ES-I3 (cell line): ENCODE measurements at regions not wholly inside any gene's neighbourhood (a gene's known extent, or its start where the extent isn't known, plus 50 kb on each side); places are given as distances from the start of the nearest gene placed in this dataset.

ENCODE experiments used
- H3K36me3 ChIP-seq: 2 replicates; pipeline ENCODE4 v1.6.1; 2013; ENCODE audit warnings: mild to moderate bottlenecking, low read length, control low read depth, moderate library complexity; ENCODE audit not compliant: insufficient read depth
- H3K4me1 ChIP-seq: 2 replicates; pipeline ENCODE4 v1.6.1; 2013; ENCODE audit warnings: mild to moderate bottlenecking, control low read depth, low read length; ENCODE audit not compliant: insufficient read depth
- H3K9ac ChIP-seq: 2 replicates; pipeline ENCODE4 v1.6.1; 2013; ENCODE audit warnings: low read depth, mild to moderate bottlenecking, low read length, moderate library complexity
- H3K9me3 ChIP-seq: 2 replicates; pipeline ENCODE4 v1.6.1; 2013; ENCODE audit warnings: mild to moderate bottlenecking, low read length, moderate library complexity; ENCODE audit not compliant: control insufficient read depth, insufficient read depth

- Histone ChIP-seq H3K4me1 (no peaks in the 10 kb centered on the region), H3K36me3 (no peaks in the 10 kb centered on the region), H3K9me3 (no peaks in the 10 kb centered on the region), H3K9ac (no peak overlapping the region)
These were observed 132.0 kb upstream of the TET2 start for GRCh38 chr4:105014635-105015034.

DNA sequence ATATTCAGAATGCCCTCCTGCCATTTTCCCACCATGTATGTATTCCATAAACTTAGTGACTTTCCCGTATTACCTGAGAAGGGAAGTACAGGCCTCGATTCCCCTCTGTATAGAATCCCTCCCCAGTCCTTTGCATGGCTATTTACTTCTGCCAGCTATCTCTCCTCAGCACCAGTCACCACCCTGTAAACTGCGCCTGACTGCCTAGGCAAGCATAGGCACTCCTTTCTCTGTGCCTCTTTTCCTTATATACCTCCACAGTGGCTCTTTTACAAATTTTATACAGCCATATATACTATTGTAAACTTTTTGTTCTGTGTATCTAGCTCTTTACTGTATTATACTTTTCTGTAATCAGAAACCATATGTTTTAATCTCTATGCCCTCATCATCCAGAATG is 130.9 kb upstream of the TET2 start:
- no peaks in the 10 kb centered on the region for H3K4me1 ChIP-seq
- H3K36me3 ChIP-seq: no peaks in the 10 kb centered on the region
- no peaks in the 10 kb centered on the region for H3K9me3 ChIP-seq
- no peak overlapping the region for H3K9ac ChIP-seq

- H3K4me1 ChIP-seq: no peaks in the 10 kb centered on the region
- no peaks in the 10 kb centered on the region for H3K36me3 ChIP-seq
- H3K9ac ChIP-seq: no peak overlapping the region
These were observed 123.6 kb upstream of the TET2 start for GRCh38 chr4:105022811-105023667.

GRCh38 chr4:105023668-105024055 is 123.0 kb upstream of the TET2 start:
- H3K4me1 ChIP-seq: no peaks in the 10 kb centered on the region
- H3K9me3 ChIP-seq: no peaks in the 10 kb centered on the region
- no peak overlapping the region for H3K9ac ChIP-seq
- H3K36me3 ChIP-seq: no peaks in the 10 kb centered on the region

More at GRCh38 chr4:105022811-105023667, 123.6 kb upstream of the TET2 start:
- H3K9me3 ChIP-seq: no peaks in the 10 kb centered on the region

GRCh38 chr4:105025263-105026017 is 121.2 kb upstream of the TET2 start:
- H3K4me1 ChIP-seq: no peaks in the 10 kb centered on the region
- no peak overlapping the region for H3K9ac ChIP-seq
- H3K9me3 ChIP-seq: no peaks in the 10 kb centered on the region
- no peaks in the 10 kb centered on the region for H3K36me3 ChIP-seq

DNA sequence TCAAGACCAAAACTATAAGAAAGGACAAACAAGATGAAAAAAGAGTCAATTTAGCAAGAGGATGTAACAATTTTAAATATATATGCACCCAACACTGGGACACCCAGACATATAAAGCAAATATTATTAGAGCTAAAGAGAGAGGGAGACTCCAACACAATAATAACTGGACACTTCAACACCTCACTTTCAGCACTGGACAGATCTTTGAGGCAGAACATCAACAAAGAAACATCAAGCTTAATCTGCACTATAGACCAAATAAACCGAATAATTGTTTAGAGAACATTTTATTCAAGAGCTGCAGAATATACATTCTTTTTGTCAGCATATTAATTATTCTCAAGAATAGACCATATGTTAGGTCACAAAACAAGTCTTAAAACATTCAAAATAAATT is 109.7 kb upstream of the TET2 start:
- no peak overlapping the region for H3K9ac ChIP-seq
- no peaks in the 10 kb centered on the region; the same call in 1 of the 2 replicates for H3K9me3 ChIP-seq
- no peaks in the 10 kb centered on the region for H3K4me1 ChIP-seq
- no peaks in the 10 kb centered on the region for H3K36me3 ChIP-seq

DNA sequence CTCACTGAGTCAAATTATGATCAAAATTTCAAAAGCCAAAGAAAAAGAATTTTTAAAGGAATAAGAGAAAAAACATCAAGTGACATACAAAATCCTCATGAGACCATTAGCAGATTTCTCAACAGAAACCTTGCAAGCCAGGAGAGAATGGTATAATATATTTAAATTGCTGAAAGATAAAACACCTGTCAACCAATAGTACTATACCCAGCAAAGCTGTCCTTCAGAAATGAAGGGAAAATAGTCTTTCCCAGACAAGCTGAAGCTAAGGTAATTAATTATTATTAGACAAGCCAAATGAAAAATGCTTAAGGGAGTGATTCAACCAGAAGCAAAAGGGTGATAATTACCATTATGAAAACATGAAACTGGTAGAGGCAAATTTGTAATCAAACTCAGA is 104.2 kb upstream of the TET2 start:
- no peaks in the 10 kb centered on the region for H3K4me1 ChIP-seq
- no peaks in the 10 kb centered on the region for H3K9me3 ChIP-seq
- no peaks in the 10 kb centered on the region for H3K36me3 ChIP-seq
- no peak overlapping the region for H3K9ac ChIP-seq

- no peaks in the 10 kb centered on the region for H3K4me1 ChIP-seq
- H3K9me3 ChIP-seq: no peaks in the 10 kb centered on the region
- H3K9ac ChIP-seq: no peak overlapping the region
- no peaks in the 10 kb centered on the region for H3K36me3 ChIP-seq
These were observed 95.8 kb upstream of the TET2 start for GRCh38 chr4:105050896-105051295.

DNA sequence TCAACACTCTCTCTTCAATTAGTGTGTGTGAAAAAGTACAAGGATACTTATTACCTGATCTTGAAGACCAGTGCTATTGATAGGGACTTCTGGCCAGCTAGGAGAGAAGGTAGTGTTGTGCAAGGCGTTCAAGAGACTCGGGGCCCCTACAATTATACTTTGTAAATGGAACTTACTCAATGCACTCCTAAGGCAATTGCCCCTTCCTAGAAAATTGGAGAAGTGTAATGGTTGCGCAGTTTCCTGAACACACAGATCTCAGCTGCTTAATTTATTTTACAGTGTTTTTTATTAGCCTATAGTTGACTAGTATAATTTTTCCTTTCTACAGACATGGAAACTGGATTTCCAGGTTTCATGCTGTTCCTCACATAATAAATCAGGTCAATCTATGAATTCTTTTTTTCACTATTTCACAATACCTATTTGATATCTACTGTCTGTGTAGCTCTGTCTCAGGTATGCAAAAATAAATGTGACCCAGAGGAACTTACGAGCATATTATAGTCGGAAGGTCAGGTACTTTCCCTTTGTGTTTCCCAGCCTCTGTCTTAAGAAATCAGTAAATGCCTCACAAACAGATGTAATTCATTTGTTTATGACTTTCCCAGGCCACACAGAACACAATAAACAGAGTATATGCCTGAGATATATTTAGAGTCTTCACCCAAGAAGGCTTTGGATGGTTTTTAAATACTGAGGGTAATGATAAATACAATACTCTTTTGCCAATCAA is 89.1 kb upstream of the TET2 start:
- H3K9me3 ChIP-seq: no peaks in the 10 kb centered on the region
- H3K36me3 ChIP-seq: no peaks in the 10 kb centered on the region
- no peak overlapping the region for H3K9ac ChIP-seq
- peaks cover 14% of the 10 kb centered on the region for H3K4me1 ChIP-seq

- Histone ChIP-seq H3K9me3 (no peaks in the 10 kb centered on the region), H3K4me1 (peaks cover 14% of the 10 kb centered on the region), H3K9ac (no peak overlapping the region), H3K36me3 (no peaks in the 10 kb centered on the region)
These were observed 88.4 kb upstream of the TET2 start for GRCh38 chr4:105058177-105058812.

DNA sequence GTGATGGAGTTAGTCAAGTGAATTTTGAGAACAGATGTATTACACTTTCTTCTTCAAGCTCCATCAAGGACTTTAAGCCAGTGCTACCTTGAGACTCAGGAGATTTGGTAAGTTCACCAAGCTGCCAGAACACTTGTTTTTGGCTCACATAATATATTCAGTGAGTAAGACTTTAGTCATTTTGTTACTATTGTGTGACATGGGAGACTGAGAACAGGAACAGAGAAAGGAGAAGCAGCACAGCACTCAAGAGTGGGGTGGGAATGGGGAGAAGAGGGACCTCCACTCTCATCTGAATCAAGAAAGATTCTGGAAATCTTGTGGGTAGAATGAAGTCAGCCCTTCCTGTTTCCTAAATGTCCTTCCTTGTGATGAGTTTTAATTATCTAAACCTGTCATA is 87.3 kb upstream of the TET2 start:
- peaks cover 14% of the 10 kb centered on the region for H3K4me1 ChIP-seq
- no peak overlapping the region for H3K9ac ChIP-seq

GRCh38 chr4:105060628-105061027 is 86.0 kb upstream of the TET2 start:
- Histone ChIP-seq H3K9me3 (no peaks in the 10 kb centered on the region), H3K9ac (no peak overlapping the region), H3K36me3 (no peaks in the 10 kb centered on the region), H3K4me1 (peaks cover 14% of the 10 kb centered on the region)

More for the DNA sequence above, 87.3 kb upstream of the TET2 start:
- H3K9me3 ChIP-seq: no peaks in the 10 kb centered on the region
- H3K36me3 ChIP-seq: no peaks in the 10 kb centered on the region

DNA sequence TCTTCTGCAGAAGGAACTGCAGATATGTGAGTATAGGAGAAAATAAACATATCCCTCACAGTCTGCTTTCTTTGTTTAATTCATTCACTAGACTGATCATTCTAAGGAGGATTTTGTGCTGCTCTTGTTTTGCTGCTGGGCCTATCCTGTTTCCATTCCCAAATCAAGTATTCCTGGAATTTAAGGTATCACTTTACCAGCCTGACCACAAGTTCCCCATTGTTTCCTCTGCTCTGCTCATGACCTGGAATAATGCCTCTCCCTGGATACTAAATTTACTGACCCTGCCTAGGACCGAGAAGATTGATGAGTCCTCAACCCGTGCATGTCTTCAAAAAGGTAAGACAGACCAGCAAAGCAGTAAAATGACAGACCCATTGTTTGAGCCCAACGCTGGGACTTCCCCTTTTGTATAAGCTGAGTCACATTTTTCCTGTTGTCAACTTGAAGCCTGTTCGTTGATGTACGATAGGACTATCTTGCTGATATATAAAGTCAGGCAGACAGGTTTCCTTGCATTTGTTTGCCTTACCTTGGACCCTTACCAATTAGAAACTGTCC is 85.5 kb upstream of the TET2 start:
- Histone ChIP-seq H3K36me3 (no peaks in the 10 kb centered on the region), H3K9me3 (no peaks in the 10 kb centered on the region), H3K9ac (no peak overlapping the region), H3K4me1 (peaks cover 14% of the 10 kb centered on the region)

- Histone ChIP-seq H3K9ac (no peak overlapping the region), H3K9me3 (no peaks in the 10 kb centered on the region), H3K4me1 (peaks cover 14% of the 10 kb centered on the region)
These were observed 84.9 kb upstream of the TET2 start for GRCh38 chr4:105061731-105062130.

More at GRCh38 chr4:105061731-105062130, 84.9 kb upstream of the TET2 start:
- no peaks in the 10 kb centered on the region for H3K36me3 ChIP-seq
